ENCODE measurements at regions not wholly inside any gene's neighbourhood (a gene's known extent, or its start where the extent isn't known, plus 50 kb on each side); places are given as distances from the start of the nearest gene placed in this dataset.

DNA sequence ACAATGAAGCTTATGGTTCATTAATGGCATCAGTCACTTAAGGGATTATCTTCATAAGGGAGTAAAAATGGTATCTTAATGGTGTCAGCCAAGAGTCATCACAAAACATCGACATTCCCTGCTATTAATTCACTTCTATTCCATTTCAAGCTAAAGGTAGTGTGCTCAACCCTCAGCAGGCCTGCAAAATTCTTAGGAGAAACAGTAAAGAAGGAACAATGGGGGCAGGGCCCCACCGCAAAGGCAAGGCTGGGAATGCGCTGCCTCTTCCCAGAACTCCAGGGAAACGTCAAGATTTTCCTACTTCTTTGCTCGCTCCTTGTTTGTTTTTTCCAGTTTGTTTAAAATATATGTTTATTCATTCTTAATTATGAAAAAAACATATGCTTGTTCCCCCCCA is 187.3 kb upstream of the TSC22D2 start:
- no peak overlapping the region for H2BK20ac ChIP-seq (ENCODE audit: low read depth, low read length)
- in situ Hi-C loops (cut with MboI; ENCODE audit: low sequenced_read_pairs) (no loop called here), intact Hi-C loops (cut with micrococcal nuclease) (loop anchor here (1.0 to 2.0 kb wide), 5 partner anchors 36 to 455 kb away; no protein-coding TSS in a partner anchor), dilution Hi-C loops (cut with HindIII; ENCODE audit: low sequenced_read_pairs, unreplicated experiment) (no loop called here)
- H3K27ac ChIP-seq (ENCODE audit: insufficient read depth, low read length) = peak overlapping the region; percentile 4; the same call in 1 of the 2 replicates
- DNase-seq = no peak
- no peak overlapping the region for H2BK5ac ChIP-seq (ENCODE audit: low read depth, low read length, poor library complexity, severe bottlenecking)
- no peak overlapping the region for H3K4me3 ChIP-seq (ENCODE audit: insufficient read depth, low read depth, low read length)
- WGBS, 2 experiments (ENCODE audit: extremely low coverage in 2 of 2, insufficient read length in 1 of 2) = no CpG with 5 or more reads among the region's 5 CpGs
- no peak overlapping the region for H3K14ac ChIP-seq (replicated peaks; ENCODE audit: low read depth, low read length)
- peak overlapping the region; percentile 24; the same call in 1 of the 2 replicates for H3K4ac ChIP-seq (ENCODE audit: low read depth, low read length)
- no peak overlapping the region for H3K18ac ChIP-seq (ENCODE audit: low read depth, low read length)
- no peak for TF ChIP-seq RAD21 (IDR thresholded peaks at IDR 0.05; ENCODE audit: low read length)
- no peak for TF ChIP-seq SMC3 (IDR thresholded peaks at IDR 0.05; ENCODE audit: low read depth, low read length)
- no peak for TF ChIP-seq MAFK (IDR thresholded peaks at IDR 0.05; ENCODE audit: low read depth, low read length)
- TF ChIP-seq NFE2L2 (IDR thresholded peaks at IDR 0.05; ENCODE audit: low read depth, low read length) = no peak
- TF ChIP-seq CHD1 (IDR thresholded peaks at IDR 0.05; ENCODE audit: low read depth, low read length) = no peak
- TF ChIP-seq FOS (IDR thresholded peaks at IDR 0.05; ENCODE audit: low read depth, low read length) = no peak
- no peak for TF ChIP-seq BHLHE40 (IDR thresholded peaks at IDR 0.05; ENCODE audit: low read depth, low read length)
- TF ChIP-seq MAZ (IDR thresholded peaks at IDR 0.05; ENCODE audit: borderline replicate concordance, low read depth, low read length) = no peak
- TF ChIP-seq, protein P1, sequence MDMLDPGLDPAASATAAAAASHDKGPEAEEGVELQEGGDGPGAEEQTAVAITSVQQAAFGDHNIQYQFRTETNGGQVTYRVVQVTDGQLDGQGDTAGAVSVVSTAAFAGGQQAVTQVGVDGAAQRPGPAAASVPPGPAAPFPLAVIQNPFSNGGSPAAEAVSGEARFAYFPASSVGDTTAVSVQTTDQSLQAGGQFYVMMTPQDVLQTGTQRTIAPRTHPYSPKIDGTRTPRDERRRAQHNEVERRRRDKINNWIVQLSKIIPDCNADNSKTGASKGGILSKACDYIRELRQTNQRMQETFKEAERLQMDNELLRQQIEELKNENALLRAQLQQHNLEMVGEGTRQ (IDR thresholded peaks at IDR 0.05; ENCODE audit: low read depth, low read length) = no peak
- no peak for TF ChIP-seq RFX5 (IDR thresholded peaks at IDR 0.05; ENCODE audit: low read depth, low read length)
- TF ChIP-seq, protein P2, sequence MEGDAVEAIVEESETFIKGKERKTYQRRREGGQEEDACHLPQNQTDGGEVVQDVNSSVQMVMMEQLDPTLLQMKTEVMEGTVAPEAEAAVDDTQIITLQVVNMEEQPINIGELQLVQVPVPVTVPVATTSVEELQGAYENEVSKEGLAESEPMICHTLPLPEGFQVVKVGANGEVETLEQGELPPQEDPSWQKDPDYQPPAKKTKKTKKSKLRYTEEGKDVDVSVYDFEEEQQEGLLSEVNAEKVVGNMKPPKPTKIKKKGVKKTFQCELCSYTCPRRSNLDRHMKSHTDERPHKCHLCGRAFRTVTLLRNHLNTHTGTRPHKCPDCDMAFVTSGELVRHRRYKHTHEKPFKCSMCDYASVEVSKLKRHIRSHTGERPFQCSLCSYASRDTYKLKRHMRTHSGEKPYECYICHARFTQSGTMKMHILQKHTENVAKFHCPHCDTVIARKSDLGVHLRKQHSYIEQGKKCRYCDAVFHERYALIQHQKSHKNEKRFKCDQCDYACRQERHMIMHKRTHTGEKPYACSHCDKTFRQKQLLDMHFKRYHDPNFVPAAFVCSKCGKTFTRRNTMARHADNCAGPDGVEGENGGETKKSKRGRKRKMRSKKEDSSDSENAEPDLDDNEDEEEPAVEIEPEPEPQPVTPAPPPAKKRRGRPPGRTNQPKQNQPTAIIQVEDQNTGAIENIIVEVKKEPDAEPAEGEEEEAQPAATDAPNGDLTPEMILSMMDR (conservative IDR thresholded peaks at IDR 0.05; ENCODE audit: low read depth, low read length) = no peak
- TF ChIP-seq RCOR1 (IDR thresholded peaks at IDR 0.05; ENCODE audit: insufficient replicate concordance, low read length) = no peak
- no peak for TF ChIP-seq MXI1 (IDR thresholded peaks at IDR 0.05; ENCODE audit: borderline replicate concordance, low read depth, low read length)
- no peak for TF ChIP-seq POLR2A (IDR thresholded peaks at IDR 0.05; ENCODE audit: low read depth, low read length)
- TF ChIP-seq, protein P3, sequence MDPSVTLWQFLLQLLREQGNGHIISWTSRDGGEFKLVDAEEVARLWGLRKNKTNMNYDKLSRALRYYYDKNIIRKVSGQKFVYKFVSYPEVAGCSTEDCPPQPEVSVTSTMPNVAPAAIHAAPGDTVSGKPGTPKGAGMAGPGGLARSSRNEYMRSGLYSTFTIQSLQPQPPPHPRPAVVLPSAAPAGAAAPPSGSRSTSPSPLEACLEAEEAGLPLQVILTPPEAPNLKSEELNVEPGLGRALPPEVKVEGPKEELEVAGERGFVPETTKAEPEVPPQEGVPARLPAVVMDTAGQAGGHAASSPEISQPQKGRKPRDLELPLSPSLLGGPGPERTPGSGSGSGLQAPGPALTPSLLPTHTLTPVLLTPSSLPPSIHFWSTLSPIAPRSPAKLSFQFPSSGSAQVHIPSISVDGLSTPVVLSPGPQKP (IDR thresholded peaks at IDR 0.05; ENCODE audit: borderline replicate concordance, low read depth, low read length) = no peak
- TF ChIP-seq CEBPB (IDR thresholded peaks at IDR 0.05; ENCODE audit: low read depth, low read length) = no peak
- no TSS peak for BruUV-seq (replicated peaks)
- H4K5ac ChIP-seq (ENCODE audit: low read depth, low read length) = no peak overlapping the region
- peak overlapping the region; percentile 35 for H3K4me2 ChIP-seq (ENCODE audit: low read depth, low read length)
- H3K56ac ChIP-seq (ENCODE audit: extremely low read depth, insufficient read depth, low read length) = no peak overlapping the region
- no peak overlapping the region for H3K23ac ChIP-seq (ENCODE audit: low read depth, low read length)
- no peak overlapping the region for H2BK15ac ChIP-seq (ENCODE audit: low read depth, low read length)
- ChIA-PET CTCF (interaction anchor here (0.7 to 1.9 kb wide), 8 partner anchors 9 to 341 kb away, joined by 3 to 11 read pairs (median 4); no protein-coding TSS in a partner anchor), POLR2A (ENCODE audit: unreplicated experiment) (interaction anchor here (0.8 kb wide), 1 partner anchor 251 kb away, joined by 3 read pairs; no protein-coding TSS in a partner anchor)
- no peak overlapping the region for H4K8ac ChIP-seq (ENCODE audit: low read depth in 2 of 2, low read length in 2 of 2)
- H3K9me1 ChIP-seq (ENCODE audit: insufficient read depth, low read length) = peaks cover 5% of the 10 kb centered on the region
- H3K9ac ChIP-seq (ENCODE audit: low read depth, low read length) = peak overlapping the region; percentile 28; the same call in 1 of the 2 replicates
- no peaks in the 10 kb centered on the region for H3K36me3 ChIP-seq (ENCODE audit: control insufficient read depth, insufficient read depth, low read length)
- no peak overlapping the region for H2AK9ac ChIP-seq (replicated peaks; ENCODE audit: low read depth, low read length, poor library complexity)
- H3K9me3 ChIP-seq (ENCODE audit: control insufficient read depth, insufficient read depth, low read length) = peaks cover 3% of the 10 kb centered on the region; the same call in 1 of the 2 replicates
- peaks cover 8% of the 10 kb centered on the region for H3K4me1 ChIP-seq (ENCODE audit: control insufficient read depth, insufficient read depth, low read length)
- H4K20me1 ChIP-seq (ENCODE audit: insufficient read depth, low read length) = no peaks in the 10 kb centered on the region
- no peaks in the 10 kb centered on the region for H3K27me3 ChIP-seq (ENCODE audit: control insufficient read depth, insufficient read depth, low read length)
- no peak overlapping the region for H2AK5ac ChIP-seq (ENCODE audit: low read depth, low read length)
- ATAC-seq (ENCODE audit: low read depth) = no peak
- no peaks in the 10 kb centered on the region for H3K79me1 ChIP-seq (ENCODE audit: low read depth in 1 of 2, low read length in 2 of 2)
- H2BK120ac ChIP-seq (ENCODE audit: low read depth, low read length) = no peak overlapping the region
- no peak overlapping the region for H4K91ac ChIP-seq (ENCODE audit: insufficient read depth, low read depth, low read length)
- no peak overlapping the region for H2AFZ ChIP-seq (replicated peaks; ENCODE audit: low read length, poor library complexity)

All from IMR-90 (cell line).